ENCODE measurements at regions not wholly inside any gene's neighbourhood (a gene's known extent, or its start where the extent isn't known, plus 50 kb on each side); places are given as distances from the start of the nearest gene placed in this dataset.
"Not testable (repeated sequence)": the region's sequence is repeated elsewhere in the genome, so short reads cannot be mapped to it uniquely, and the experiment has no call there.

DNA sequence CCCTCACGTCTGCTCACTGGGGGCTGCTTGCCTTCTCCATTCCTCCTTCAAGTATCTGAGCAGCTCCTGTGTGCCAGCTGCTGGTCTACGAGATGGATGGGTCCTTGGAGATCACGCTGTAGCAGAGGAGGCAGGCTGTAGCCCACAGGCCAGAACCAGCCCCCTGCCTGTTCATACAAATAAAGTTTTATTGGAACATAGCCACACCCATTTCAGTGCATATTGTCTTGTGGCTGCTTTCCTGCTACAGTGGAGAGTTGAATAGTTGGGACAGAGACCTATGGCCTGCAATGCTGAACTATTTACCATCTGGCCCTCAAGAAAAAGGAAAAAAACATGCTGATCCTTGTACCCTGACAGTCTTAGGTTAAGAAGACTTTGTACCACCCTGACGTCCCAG is 136.8 kb upstream of the HMX1 start:
- not testable (repeated sequence) for TF ChIP-seq ZBTB7A (tag by site-specific recombination; IDR thresholded peaks at IDR 0.05; ENCODE audit: low read depth); ZNF19 (tag by site-specific recombination; IDR thresholded peaks at IDR 0.05; ENCODE audit: low read depth); ZNF311 (tag by site-specific recombination; IDR thresholded peaks at IDR 0.05; ENCODE audit: borderline replicate concordance); KLF16 (tag by site-specific recombination; IDR thresholded peaks at IDR 0.05); ZNF416 (tag by site-specific recombination; IDR thresholded peaks at IDR 0.05); SP2 (tag by site-specific recombination; IDR thresholded peaks at IDR 0.05)
- TF ChIP-seq, protein P1, sequence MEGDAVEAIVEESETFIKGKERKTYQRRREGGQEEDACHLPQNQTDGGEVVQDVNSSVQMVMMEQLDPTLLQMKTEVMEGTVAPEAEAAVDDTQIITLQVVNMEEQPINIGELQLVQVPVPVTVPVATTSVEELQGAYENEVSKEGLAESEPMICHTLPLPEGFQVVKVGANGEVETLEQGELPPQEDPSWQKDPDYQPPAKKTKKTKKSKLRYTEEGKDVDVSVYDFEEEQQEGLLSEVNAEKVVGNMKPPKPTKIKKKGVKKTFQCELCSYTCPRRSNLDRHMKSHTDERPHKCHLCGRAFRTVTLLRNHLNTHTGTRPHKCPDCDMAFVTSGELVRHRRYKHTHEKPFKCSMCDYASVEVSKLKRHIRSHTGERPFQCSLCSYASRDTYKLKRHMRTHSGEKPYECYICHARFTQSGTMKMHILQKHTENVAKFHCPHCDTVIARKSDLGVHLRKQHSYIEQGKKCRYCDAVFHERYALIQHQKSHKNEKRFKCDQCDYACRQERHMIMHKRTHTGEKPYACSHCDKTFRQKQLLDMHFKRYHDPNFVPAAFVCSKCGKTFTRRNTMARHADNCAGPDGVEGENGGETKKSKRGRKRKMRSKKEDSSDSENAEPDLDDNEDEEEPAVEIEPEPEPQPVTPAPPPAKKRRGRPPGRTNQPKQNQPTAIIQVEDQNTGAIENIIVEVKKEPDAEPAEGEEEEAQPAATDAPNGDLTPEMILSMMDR (tag by site-specific recombination; IDR thresholded peaks at IDR 0.05): not testable (repeated sequence)
- TF ChIP-seq, protein P2, sequence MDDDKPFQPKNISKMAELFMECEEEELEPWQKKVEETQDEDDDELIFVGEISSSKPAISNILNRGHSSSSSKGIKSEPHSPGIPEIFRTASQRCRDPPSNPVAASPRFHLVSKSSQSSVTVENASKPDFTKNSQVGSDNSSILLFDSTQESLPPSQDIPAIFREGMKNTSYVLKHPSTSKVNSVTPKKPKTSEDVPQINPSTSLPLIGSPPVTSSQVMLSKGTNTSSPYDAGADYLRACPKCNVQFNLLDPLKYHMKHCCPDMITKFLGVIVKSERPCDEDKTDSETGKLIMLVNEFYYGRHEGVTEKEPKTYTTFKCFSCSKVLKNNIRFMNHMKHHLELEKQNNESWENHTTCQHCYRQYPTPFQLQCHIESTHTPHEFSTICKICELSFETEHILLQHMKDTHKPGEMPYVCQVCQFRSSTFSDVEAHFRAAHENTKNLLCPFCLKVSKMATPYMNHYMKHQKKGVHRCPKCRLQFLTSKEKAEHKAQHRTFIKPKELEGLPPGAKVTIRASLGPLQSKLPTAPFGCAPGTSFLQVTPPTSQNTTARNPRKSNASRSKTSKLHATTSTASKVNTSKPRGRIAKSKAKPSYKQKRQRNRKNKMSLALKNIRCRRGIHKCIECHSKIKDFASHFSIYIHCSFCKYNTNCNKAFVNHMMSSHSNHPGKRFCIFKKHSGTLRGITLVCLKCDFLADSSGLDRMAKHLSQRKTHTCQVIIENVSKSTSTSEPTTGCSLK (tag by site-specific recombination; IDR thresholded peaks at IDR 0.05): not testable (repeated sequence)
- TF ChIP-seq, protein P3, sequence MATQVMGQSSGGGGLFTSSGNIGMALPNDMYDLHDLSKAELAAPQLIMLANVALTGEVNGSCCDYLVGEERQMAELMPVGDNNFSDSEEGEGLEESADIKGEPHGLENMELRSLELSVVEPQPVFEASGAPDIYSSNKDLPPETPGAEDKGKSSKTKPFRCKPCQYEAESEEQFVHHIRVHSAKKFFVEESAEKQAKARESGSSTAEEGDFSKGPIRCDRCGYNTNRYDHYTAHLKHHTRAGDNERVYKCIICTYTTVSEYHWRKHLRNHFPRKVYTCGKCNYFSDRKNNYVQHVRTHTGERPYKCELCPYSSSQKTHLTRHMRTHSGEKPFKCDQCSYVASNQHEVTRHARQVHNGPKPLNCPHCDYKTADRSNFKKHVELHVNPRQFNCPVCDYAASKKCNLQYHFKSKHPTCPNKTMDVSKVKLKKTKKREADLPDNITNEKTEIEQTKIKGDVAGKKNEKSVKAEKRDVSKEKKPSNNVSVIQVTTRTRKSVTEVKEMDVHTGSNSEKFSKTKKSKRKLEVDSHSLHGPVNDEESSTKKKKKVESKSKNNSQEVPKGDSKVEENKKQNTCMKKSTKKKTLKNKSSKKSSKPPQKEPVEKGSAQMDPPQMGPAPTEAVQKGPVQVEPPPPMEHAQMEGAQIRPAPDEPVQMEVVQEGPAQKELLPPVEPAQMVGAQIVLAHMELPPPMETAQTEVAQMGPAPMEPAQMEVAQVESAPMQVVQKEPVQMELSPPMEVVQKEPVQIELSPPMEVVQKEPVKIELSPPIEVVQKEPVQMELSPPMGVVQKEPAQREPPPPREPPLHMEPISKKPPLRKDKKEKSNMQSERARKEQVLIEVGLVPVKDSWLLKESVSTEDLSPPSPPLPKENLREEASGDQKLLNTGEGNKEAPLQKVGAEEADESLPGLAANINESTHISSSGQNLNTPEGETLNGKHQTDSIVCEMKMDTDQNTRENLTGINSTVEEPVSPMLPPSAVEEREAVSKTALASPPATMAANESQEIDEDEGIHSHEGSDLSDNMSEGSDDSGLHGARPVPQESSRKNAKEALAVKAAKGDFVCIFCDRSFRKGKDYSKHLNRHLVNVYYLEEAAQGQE (tag by site-specific recombination; IDR thresholded peaks at IDR 0.05): not testable (repeated sequence)
